HG03457 (cell line): ENCODE measurements at regions not wholly inside any gene's neighbourhood (a gene's known extent, or its start where the extent isn't known, plus 50 kb on each side); places are given as distances from the start of the nearest gene placed in this dataset.
A peak's percentile ranks its signal among the peaks of the same experiment; 100 is the strongest.

Experiments used
- ATAC-seq: cut with Tn5 transposase; IDR thresholded peaks from one replicate; pipeline ENCODE4 v1.9.1; 2021; ENCODE audit warnings: moderate number of reproducible peaks; ENCODE audit not compliant: unreplicated experiment

GRCh38 chr4:174438711-174439110 is 83.6 kb downstream of the HPGD start:
- no peak for ATAC-seq

GRCh38 chr4:174437749-174438148 is 84.5 kb downstream of the HPGD start:
- no peak for ATAC-seq

- ATAC-seq, result no peak
Measured at GRCh38 chr4:174437324-174437723, 85.0 kb downstream of the HPGD start.

- no peak for ATAC-seq
Measured at GRCh38 chr4:174436377-174436776, 85.9 kb downstream of the HPGD start.

- no peak for ATAC-seq
Measured at GRCh38 chr4:174435974-174436373, 86.3 kb downstream of the HPGD start.

GRCh38 chr4:174434455-174434854 is 87.8 kb downstream of the HPGD start:
- no peak for ATAC-seq

GRCh38 chr4:174430576-174430975 is 91.7 kb downstream of the HPGD start:
- no peak for ATAC-seq

GRCh38 chr4:174429701-174430410 is 92.4 kb downstream of the HPGD start:
- no peak for ATAC-seq

GRCh38 chr4:174427571-174428140 is 94.6 kb downstream of the HPGD start:
- ATAC-seq, result no peak

- ATAC-seq, result no peak
Measured at GRCh38 chr4:174425669-174426068, 96.6 kb downstream of the HPGD start.

GRCh38 chr4:174423257-174423944 is 98.9 kb downstream of the HPGD start:
- ATAC-seq, result peak; percentile 48

GRCh38 chr4:174422893-174423256 is 99.4 kb downstream of the HPGD start:
- ATAC-seq, result no peak

GRCh38 chr4:174420316-174420715 is 102.0 kb downstream of the HPGD start:
- no peak for ATAC-seq

GRCh38 chr4:174418640-174419212 is 103.6 kb downstream of the HPGD start:
- no peak for ATAC-seq

- ATAC-seq, result no peak
Measured at GRCh38 chr4:174408841-174409552, 113.3 kb downstream of the HPGD start.

- ATAC-seq, result no peak
Measured at GRCh38 chr4:174406383-174406782, 115.9 kb downstream of the HPGD start.

- ATAC-seq, result no peak
Measured at GRCh38 chr4:174405923-174406322, 116.4 kb downstream of the HPGD start.

- no peak for ATAC-seq
Measured at GRCh38 chr4:174404677-174405076, 117.6 kb downstream of the HPGD start.

GRCh38 chr4:174403177-174403543 is 119.1 kb downstream of the HPGD start:
- ATAC-seq, result no peak

- no peak for ATAC-seq
Measured at GRCh38 chr4:174402470-174403176, 118.9 kb downstream of the CEP44 start.
